Suprapubic skin (tissue), 4 donors: ENCODE measurements at regions not wholly inside any gene's neighbourhood (a gene's known extent, or its start where the extent isn't known, plus 50 kb on each side); places are given as distances from the start of the nearest gene placed in this dataset.

Experiments
- DNase-seq, 2 donors: peaks; one replicate each; pipeline ENCODE4 v3.0.0-alpha.2; 2019; ENCODE audit warnings: low spot score in 2 of 2
- H3K27ac ChIP-seq: fragments of 200-600 bp; sonication (generic); one replicate; pipeline ENCODE4 v1.5.1; 2019
- H3K27me3 ChIP-seq: fragments of 200-600 bp; sonication (generic); one replicate; pipeline ENCODE4 v1.5.1; 2019
- H3K36me3 ChIP-seq: fragments of 200-600 bp; sonication (generic); one replicate; pipeline ENCODE4 v1.5.1; 2019
- H3K4me1 ChIP-seq: fragments of 200-600 bp; sonication (generic); one replicate; pipeline ENCODE4 v1.5.1; 2019
- H3K4me3 ChIP-seq: fragments of 200-600 bp; sonication (generic); one replicate; pipeline ENCODE4 v1.5.1; 2019; ENCODE audit warnings: mild to moderate bottlenecking
- H3K9me3 ChIP-seq: fragments of 200-600 bp; sonication (generic); one replicate; pipeline ENCODE4 v1.5.1; 2019
- CTCF ChIP-seq, 2 donors: fragments of 200-600 bp in 1 of 2; fragments of 450-650 bp in 1 of 2; sonication (generic) in 1 of 2; IDR thresholded peaks; one replicate each; pipeline ENCODE4 v1.5.1; 2016 to 2019; ENCODE audit warnings: antibody characterized with exemption in 2 of 2, mild to moderate bottlenecking in 1 of 2, moderate library complexity in 1 of 2
- EP300 ChIP-seq: sonication (generic); formaldehyde crosslinking; IDR thresholded peaks from one replicate; pipeline ENCODE4 v1.6.1; 2017; ENCODE audit warnings: antibody characterized with exemption
- POLR2A ChIP-seq, 2 donors: fragments of 450-650 bp; IDR thresholded peaks; one replicate each; pipeline ENCODE4 v1.6.1; 2017; ENCODE audit warnings: antibody characterized with exemption in 2 of 2, mild to moderate bottlenecking in 2 of 2, moderate library complexity in 2 of 2
- POLR2AphosphoS5 ChIP-seq, 3 donors: sonication (generic); formaldehyde crosslinking; IDR thresholded peaks; one replicate each; pipeline ENCODE4 v1.6.1; 2017; ENCODE audit warnings: antibody characterized with exemption in 3 of 3
- WGBS: methylation state at CpG from one replicate; pipeline ENCODE4 v1.1.5; 2018; 5-methylcytosine and 5-hydroxymethylcytosine counted together

DNA sequence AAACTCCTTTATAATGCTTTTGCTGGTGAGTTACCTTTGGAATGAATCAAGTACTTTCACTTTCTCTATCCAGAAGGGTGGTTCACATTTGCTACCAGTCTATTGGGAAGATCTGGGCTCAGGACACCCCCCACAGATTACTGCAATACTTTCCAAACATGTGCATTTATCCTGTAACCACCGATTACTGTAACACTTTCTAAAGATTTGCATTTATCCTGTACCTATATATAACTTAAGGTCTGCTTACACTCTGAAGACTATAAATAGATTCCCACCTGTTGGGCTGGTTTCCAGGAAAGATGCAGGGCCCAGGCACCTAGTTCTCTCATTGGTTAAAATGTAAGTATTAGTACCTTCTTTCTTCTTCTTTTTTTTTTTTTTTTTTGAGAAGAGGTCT is 113.0 kb upstream of the NEDD4L start:
- Histone ChIP-seq H3K27ac (no peak overlapping the region), H3K27me3 (no peaks in the 10 kb centered on the region), H3K4me3 (no peak overlapping the region), H3K9me3 (no peaks in the 10 kb centered on the region), H3K36me3 (no peaks in the 10 kb centered on the region), H3K4me1 (no peaks in the 10 kb centered on the region)
- WGBS: 27% methylated on average over 1 of the region's 1 CpG
- DNase-seq: no peak
- TF ChIP-seq CTCF (IDR thresholded peaks at IDR 0.05) (no peak), POLR2AphosphoS5 (IDR thresholded peaks at IDR 0.05) (no peak), EP300 (no peak), POLR2A (IDR thresholded peaks at IDR 0.05) (no peak)

GRCh38 chr18:57930476-57930875 is 113.5 kb upstream of the NEDD4L start:
- no peaks in the 10 kb centered on the region for H3K9me3 ChIP-seq
- H3K27me3 ChIP-seq: no peaks in the 10 kb centered on the region
- 50% methylated on average over 6 of the region's 6 CpGs for WGBS
- H3K4me3 ChIP-seq: no peak overlapping the region
- H3K4me1 ChIP-seq: no peaks in the 10 kb centered on the region
- DNase-seq: no peak
- no peak overlapping the region for H3K27ac ChIP-seq
- TF ChIP-seq EP300: no peak
- no peak for TF ChIP-seq CTCF (IDR thresholded peaks at IDR 0.05)
- no peak for TF ChIP-seq POLR2A (IDR thresholded peaks at IDR 0.05)
- TF ChIP-seq POLR2AphosphoS5 (IDR thresholded peaks at IDR 0.05): no peak
- no peaks in the 10 kb centered on the region for H3K36me3 ChIP-seq

DNA sequence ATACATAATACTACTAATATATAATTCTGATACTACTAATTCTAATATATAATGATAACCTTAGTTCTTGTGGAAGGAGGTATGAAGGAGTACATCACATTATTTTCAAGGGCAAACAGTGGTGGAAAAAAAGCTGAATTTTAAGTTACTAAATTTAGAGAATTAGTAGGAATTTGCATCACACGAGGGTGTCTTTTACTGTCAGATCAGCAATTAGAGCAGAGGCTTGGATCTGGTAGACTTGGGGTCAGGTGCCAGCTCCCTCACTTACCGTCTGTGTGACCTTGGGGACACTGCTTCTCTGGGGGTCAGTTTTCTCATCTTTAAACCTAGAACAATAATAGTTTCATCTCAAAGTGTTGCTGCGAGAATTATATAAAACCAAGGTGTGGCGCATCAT is 114.1 kb upstream of the NEDD4L start:
- Histone ChIP-seq H3K27ac (no peak overlapping the region), H3K4me3 (no peak overlapping the region), H3K4me1 (no peaks in the 10 kb centered on the region), H3K9me3 (no peaks in the 10 kb centered on the region), H3K27me3 (no peaks in the 10 kb centered on the region), H3K36me3 (no peaks in the 10 kb centered on the region)
- WGBS: 82% methylated on average over 4 of the region's 4 CpGs
- DNase-seq: no peak
- TF ChIP-seq CTCF (IDR thresholded peaks at IDR 0.05): no peak

GRCh38 chr18:57928466-57928865 is 115.6 kb upstream of the NEDD4L start:
- Histone ChIP-seq H3K9me3 (no peaks in the 10 kb centered on the region), H3K27me3 (no peaks in the 10 kb centered on the region), H3K4me1 (no peaks in the 10 kb centered on the region), H3K27ac (no peak overlapping the region), H3K4me3 (no peak overlapping the region), H3K36me3 (no peaks in the 10 kb centered on the region)
- DNase-seq: no peak
- 88% methylated on average over 5 of the region's 5 CpGs for WGBS
- TF ChIP-seq POLR2AphosphoS5 (IDR thresholded peaks at IDR 0.05) (no peak), POLR2A (IDR thresholded peaks at IDR 0.05) (no peak), EP300 (no peak), CTCF (IDR thresholded peaks at IDR 0.05) (no peak)

GRCh38 chr18:57927511-57927910 is 116.5 kb upstream of the NEDD4L start:
- DNase-seq: no peak
- H3K27me3 ChIP-seq: no peaks in the 10 kb centered on the region
- no peaks in the 10 kb centered on the region for H3K9me3 ChIP-seq
- H3K36me3 ChIP-seq: no peaks in the 10 kb centered on the region
- H3K4me1 ChIP-seq: no peaks in the 10 kb centered on the region
- TF ChIP-seq CTCF (IDR thresholded peaks at IDR 0.05) (no peak), POLR2A (IDR thresholded peaks at IDR 0.05) (no peak), EP300 (no peak), POLR2AphosphoS5 (IDR thresholded peaks at IDR 0.05) (no peak)
- H3K27ac ChIP-seq: no peak overlapping the region
- H3K4me3 ChIP-seq: no peak overlapping the region
- WGBS: 87% methylated on average over 2 of the region's 2 CpGs
